ENCODE measurements at regions not wholly inside any gene's neighbourhood (a gene's known extent, or its start where the extent isn't known, plus 50 kb on each side); places are given as distances from the start of the nearest gene placed in this dataset.

DNA sequence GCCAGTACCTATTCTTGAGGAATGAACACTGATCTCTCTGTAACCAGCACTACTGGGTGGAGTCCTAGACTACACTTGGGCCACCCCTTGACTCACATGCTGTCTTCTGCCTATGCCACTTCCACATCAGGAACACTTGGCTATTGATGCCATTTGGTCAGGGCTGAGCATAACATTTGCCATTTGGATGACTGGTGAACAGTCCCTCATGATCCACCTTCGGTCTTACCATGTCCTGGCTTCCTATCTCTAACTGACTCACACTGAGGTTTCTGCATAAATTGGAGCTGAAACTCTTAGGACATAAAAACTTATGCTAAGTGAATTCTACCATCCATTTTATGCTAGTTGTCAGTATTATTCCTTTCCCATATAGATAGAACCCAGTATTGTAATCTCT lies 91.7 kb upstream of the PELI2 start:
- TF ChIP-seq POLR2A (IDR thresholded peaks at IDR 0.05), result no peak
- TF ChIP-seq, protein P1, sequence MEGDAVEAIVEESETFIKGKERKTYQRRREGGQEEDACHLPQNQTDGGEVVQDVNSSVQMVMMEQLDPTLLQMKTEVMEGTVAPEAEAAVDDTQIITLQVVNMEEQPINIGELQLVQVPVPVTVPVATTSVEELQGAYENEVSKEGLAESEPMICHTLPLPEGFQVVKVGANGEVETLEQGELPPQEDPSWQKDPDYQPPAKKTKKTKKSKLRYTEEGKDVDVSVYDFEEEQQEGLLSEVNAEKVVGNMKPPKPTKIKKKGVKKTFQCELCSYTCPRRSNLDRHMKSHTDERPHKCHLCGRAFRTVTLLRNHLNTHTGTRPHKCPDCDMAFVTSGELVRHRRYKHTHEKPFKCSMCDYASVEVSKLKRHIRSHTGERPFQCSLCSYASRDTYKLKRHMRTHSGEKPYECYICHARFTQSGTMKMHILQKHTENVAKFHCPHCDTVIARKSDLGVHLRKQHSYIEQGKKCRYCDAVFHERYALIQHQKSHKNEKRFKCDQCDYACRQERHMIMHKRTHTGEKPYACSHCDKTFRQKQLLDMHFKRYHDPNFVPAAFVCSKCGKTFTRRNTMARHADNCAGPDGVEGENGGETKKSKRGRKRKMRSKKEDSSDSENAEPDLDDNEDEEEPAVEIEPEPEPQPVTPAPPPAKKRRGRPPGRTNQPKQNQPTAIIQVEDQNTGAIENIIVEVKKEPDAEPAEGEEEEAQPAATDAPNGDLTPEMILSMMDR (IDR thresholded peaks at IDR 0.05), result no peak

Measured in thyroid gland (tissue), 4 donors.